Cardiac fibroblast (primary cell): ENCODE measurements at regions not wholly inside any gene's neighbourhood (a gene's known extent, or its start where the extent isn't known, plus 50 kb on each side); places are given as distances from the start of the nearest gene placed in this dataset.

ENCODE experiments used
- DNase-seq, 2 donors: peaks; one replicate each; pipeline versions ENCODE4 v3.0.0 to v3.0.0-alpha.2; 2010; ENCODE audit warnings: low read depth in 2 of 2
- H3K4me3 ChIP-seq, 2 donors: replicated peaks in 1 of 2; 1 replicate in 1 of 2; 2 replicates in 1 of 2; pipeline ENCODE4 v1.5.1; 2011; ENCODE audit warnings: low read depth in 2 of 2, low read length in 2 of 2, mild to moderate bottlenecking in 2 of 2, moderate library complexity in 1 of 2
- CTCF ChIP-seq: IDR thresholded peaks from one replicate; pipeline ENCODE4 v1.5.1; 2011; ENCODE audit warnings: low read depth, mild to moderate bottlenecking, low read length, inconsistent platforms

- H3K4me3 ChIP-seq = no peak overlapping the region
- TF ChIP-seq CTCF = no peak
- DNase-seq = no peak
Observed at GRCh38 chr5:2185646-2186471, 303.1 kb upstream of the IRX4 start.

- no peak for TF ChIP-seq CTCF
- H3K4me3 ChIP-seq = no peak overlapping the region
- no peak for DNase-seq
Observed at GRCh38 chr5:2184563-2185540, 302.1 kb upstream of the IRX4 start.

GRCh38 chr5:2184026-2184366, 301.3 kb upstream of the IRX4 start:
- H3K4me3 ChIP-seq = no peak overlapping the region
- no peak for DNase-seq
- TF ChIP-seq CTCF = no peak

- no peak overlapping the region for H3K4me3 ChIP-seq
- no peak for TF ChIP-seq CTCF
- DNase-seq = no peak
Observed at GRCh38 chr5:2183154-2184025, 300.7 kb upstream of the IRX4 start.

- no peak overlapping the region for H3K4me3 ChIP-seq
- TF ChIP-seq CTCF = no peak
- no peak for DNase-seq
Observed at GRCh38 chr5:2182020-2182419, 299.3 kb upstream of the IRX4 start.

- no peak for DNase-seq
- no peak for TF ChIP-seq CTCF
- no peak overlapping the region for H3K4me3 ChIP-seq
Observed at GRCh38 chr5:2181557-2181956, 298.8 kb upstream of the IRX4 start.
